ENCODE measurements at regions not wholly inside any gene's neighbourhood (a gene's known extent, or its start where the extent isn't known, plus 50 kb on each side); places are given as distances from the start of the nearest gene placed in this dataset.

GRCh38 chr3:87801409-87801808 lies 257.4 kb downstream of the CGGBP1 start:
- TF ChIP-seq CTCF (IDR thresholded peaks at IDR 0.05; ENCODE audit: low read depth, low read length), result no peak
- TF ChIP-seq EZH2phosphoT487 (IDR thresholded peaks at IDR 0.05; ENCODE audit: low read depth), result no peak

Measured in OCI-LY3 (cell line).